ENCODE measurements at regions not wholly inside any gene's neighbourhood (a gene's known extent, or its start where the extent isn't known, plus 50 kb on each side); places are given as distances from the start of the nearest gene placed in this dataset.

- DNase-seq (ENCODE audit: low read depth in 2 of 2) = no peak
These were observed 234.9 kb downstream of the OGFRL1 start for GRCh38 chr6:71523548-71523947.

- no peak for DNase-seq (ENCODE audit: low read depth in 2 of 2)
These were observed 235.6 kb downstream of the OGFRL1 start for GRCh38 chr6:71524201-71524600.

GRCh38 chr6:71527886-71528285, 239.3 kb downstream of the OGFRL1 start:
- no peak for DNase-seq (ENCODE audit: low read depth in 2 of 2)

GRCh38 chr6:71529026-71529425, 240.4 kb downstream of the OGFRL1 start:
- no peak for DNase-seq (ENCODE audit: low read depth in 2 of 2)

GRCh38 chr6:71529769-71530168, 241.2 kb downstream of the OGFRL1 start:
- DNase-seq (ENCODE audit: low read depth in 2 of 2) = no peak

GRCh38 chr6:71531006-71531405, 242.4 kb downstream of the OGFRL1 start:
- DNase-seq (ENCODE audit: low read depth in 2 of 2) = no peak

GRCh38 chr6:71531841-71532240, 243.2 kb downstream of the OGFRL1 start:
- DNase-seq (ENCODE audit: low read depth in 2 of 2) = no peak

GRCh38 chr6:71533939-71534379, 245.3 kb downstream of the OGFRL1 start:
- no peak for DNase-seq (ENCODE audit: low read depth in 2 of 2)

GRCh38 chr6:71534921-71535320, 246.3 kb downstream of the OGFRL1 start:
- DNase-seq (ENCODE audit: low read depth in 2 of 2) = no peak

- DNase-seq (ENCODE audit: low read depth in 2 of 2) = no peak
These were observed 249.1 kb downstream of the OGFRL1 start for GRCh38 chr6:71537717-71538116.

- no peak for DNase-seq (ENCODE audit: low read depth in 2 of 2)
These were observed 255.4 kb downstream of the OGFRL1 start for GRCh38 chr6:71544028-71544427.

GRCh38 chr6:71544906-71545305, 256.3 kb downstream of the OGFRL1 start:
- no peak for DNase-seq (ENCODE audit: low read depth in 2 of 2)

GRCh38 chr6:71545905-71546304, 257.3 kb downstream of the OGFRL1 start:
- DNase-seq (ENCODE audit: low read depth in 2 of 2) = no peak

GRCh38 chr6:71551798-71552197, 263.2 kb downstream of the OGFRL1 start:
- no peak for DNase-seq (ENCODE audit: low read depth in 2 of 2)

GRCh38 chr6:71556141-71556540, 267.5 kb downstream of the OGFRL1 start:
- DNase-seq (ENCODE audit: low read depth in 2 of 2) = no peak

- no peak for DNase-seq (ENCODE audit: low read depth in 2 of 2)
These were observed 270.4 kb downstream of the OGFRL1 start for GRCh38 chr6:71558974-71559373.

GRCh38 chr6:71567562-71567961, 279.0 kb downstream of the OGFRL1 start:
- DNase-seq (ENCODE audit: low read depth in 2 of 2) = no peak

- no peak for DNase-seq (ENCODE audit: low read depth in 2 of 2)
These were observed 289.2 kb downstream of the OGFRL1 start for GRCh38 chr6:71577766-71578165.

- no peak for DNase-seq (ENCODE audit: low read depth in 2 of 2)
These were observed 291.3 kb downstream of the OGFRL1 start for GRCh38 chr6:71579902-71580301.

- DNase-seq (ENCODE audit: low read depth in 2 of 2) = no peak
These were observed 294.2 kb downstream of the OGFRL1 start for GRCh38 chr6:71582820-71583219.

- no peak for DNase-seq (ENCODE audit: low read depth in 2 of 2)
These were observed 296.3 kb downstream of the OGFRL1 start for GRCh38 chr6:71584712-71585436.

GRCh38 chr6:71585472-71585871, 296.9 kb downstream of the OGFRL1 start:
- no peak for DNase-seq (ENCODE audit: low read depth in 2 of 2)

GRCh38 chr6:71588490-71588889, 297.9 kb upstream of the RIMS1 start:
- no peak for DNase-seq (ENCODE audit: low read depth in 2 of 2)

GRCh38 chr6:71589254-71589653, 297.1 kb upstream of the RIMS1 start:
- DNase-seq (ENCODE audit: low read depth in 2 of 2) = no peak

Measured in activated CD4-positive, alpha-beta T cell treated with anti-CD3 and anti-CD28 coated beads for 24 hours (primary cell).